GM23248 (cell line): ENCODE measurements at regions not wholly inside any gene's neighbourhood (a gene's known extent, or its start where the extent isn't known, plus 50 kb on each side); places are given as distances from the start of the nearest gene placed in this dataset.

Experiments
- DNase-seq: peaks from one replicate; pipeline ENCODE4 v3.0.0-alpha.2; 2015
- H2AFZ ChIP-seq: fragments of 200-600 bp; sonication (generic); 2 replicates; pipeline ENCODE4 v1.6.1; 2016; ENCODE audit warnings: antibody characterized with exemption
- H3F3A ChIP-seq: fragments of 200-600 bp; sonication (generic); 2 replicates; pipeline ENCODE4 v1.6.1; 2016; ENCODE audit warnings: mild to moderate bottlenecking, antibody characterized with exemption, mixed run types; ENCODE audit not compliant: insufficient read depth
- H3K27ac ChIP-seq: fragments of 200-600 bp; sonication (generic); 2 replicates; pipeline ENCODE4 v1.5.1; 2016; ENCODE audit warnings: mild to moderate bottlenecking
- H3K27me3 ChIP-seq: fragments of 200-600 bp; sonication (generic); replicated peaks from 2 replicates; pipeline ENCODE4 v1.6.1; 2016; ENCODE audit warnings: mild to moderate bottlenecking; ENCODE audit not compliant: insufficient read depth
- H3K36me3 ChIP-seq: fragments of 200-600 bp; sonication (generic); 2 replicates; pipeline ENCODE4 v1.6.1; 2016; ENCODE audit warnings: low read depth, mild to moderate bottlenecking
- H3K4me1 ChIP-seq: fragments of 200-600 bp; sonication (generic); 2 replicates; pipeline ENCODE4 v1.6.1; 2016; ENCODE audit warnings: mild to moderate bottlenecking; ENCODE audit not compliant: insufficient read depth
- H3K4me2 ChIP-seq: fragments of 200-600 bp; sonication (generic); one replicate; pipeline ENCODE4 v1.6.1; 2016; ENCODE audit warnings: mild to moderate bottlenecking; ENCODE audit not compliant: unreplicated experiment
- H3K4me3 ChIP-seq: fragments of 200-600 bp; sonication (generic); 2 replicates; pipeline ENCODE4 v1.5.1; 2016; ENCODE audit warnings: mild to moderate bottlenecking
- H3K79me2 ChIP-seq: fragments of 200-600 bp; sonication (generic); 2 replicates; pipeline ENCODE4 v1.6.1; 2016; ENCODE audit warnings: mild to moderate bottlenecking; ENCODE audit not compliant: insufficient read depth
- H3K9ac ChIP-seq: fragments of 200-600 bp; sonication (generic); 2 replicates; pipeline ENCODE4 v1.6.1; 2016; ENCODE audit warnings: mild to moderate bottlenecking
- H3K9me2 ChIP-seq: fragments of 200-600 bp; sonication (generic); 2 replicates; pipeline ENCODE4 v1.6.1; 2016; ENCODE audit warnings: mixed run types, mild to moderate bottlenecking, moderate library complexity; ENCODE audit not compliant: insufficient read depth
- H3K9me3 ChIP-seq: fragments of 200-600 bp; sonication (generic); one replicate; pipeline ENCODE4 v1.6.1; 2017; ENCODE audit warnings: low read depth
- H4K20me1 ChIP-seq: fragments of 200-600 bp; sonication (generic); 2 replicates; pipeline ENCODE4 v1.6.0; 2016; ENCODE audit not compliant: insufficient read depth
- EZH2 ChIP-seq: fragments of 200-600 bp; sonication (generic); IDR thresholded peaks from 2 replicates; pipeline ENCODE4 v1.6.1; 2018; ENCODE audit warnings: antibody characterized with exemption, mild to moderate bottlenecking; ENCODE audit not compliant: insufficient read depth, poor library complexity, severe bottlenecking
- EZH2phosphoT487 ChIP-seq: fragments of 200-600 bp; sonication (generic); IDR thresholded peaks from 2 replicates; pipeline ENCODE4 v1.6.1; 2018; ENCODE audit warnings: antibody characterized with exemption, moderate library complexity, mild to moderate bottlenecking, low read depth; ENCODE audit not compliant: insufficient read depth
- WGBS, 2 experiments: methylation state at CpG; one replicate each; pipeline ENCODE4 v1.1.6; 2015 to 2017; ENCODE audit warnings: low lambda C conversion rate in 2 of 2, low coverage in 1 of 2; ENCODE audit errors: missing lambda C conversion rate in 2 of 2; 5-methylcytosine and 5-hydroxymethylcytosine counted together
- in situ Hi-C: fragments of 300-500 bp; cut with MboI; formaldehyde crosslinking; loops from 2 replicates; pipeline ENCODE4 v1.15.0; 2020

GRCh38 chrX:69298466-69299140 lies 133.3 kb upstream of the PJA1 start:
- no peak for TF ChIP-seq EZH2phosphoT487
- no peak for TF ChIP-seq EZH2
- Histone ChIP-seq H3K4me3 (no peak overlapping the region), H3K27me3 (no peaks in the 10 kb centered on the region), H3F3A (no peaks in the 10 kb centered on the region), H2AFZ (no peak overlapping the region), H3K9ac (no peak overlapping the region), H3K79me2 (no peaks in the 10 kb centered on the region), H3K27ac (no peak overlapping the region), H3K9me3 (no peaks in the 10 kb centered on the region), H3K4me1 (no peaks in the 10 kb centered on the region), H3K9me2 (no peaks in the 10 kb centered on the region), H4K20me1 (no peaks in the 10 kb centered on the region), H3K4me2 (no peak overlapping the region), H3K36me3 (no peaks in the 10 kb centered on the region)
- WGBS, 2 experiments: 45 to 47% methylated on average over 4 to 5 of the region's 5 CpGs
- in situ Hi-C loops: no loop called here
- peak; percentile 69 for DNase-seq

DNA sequence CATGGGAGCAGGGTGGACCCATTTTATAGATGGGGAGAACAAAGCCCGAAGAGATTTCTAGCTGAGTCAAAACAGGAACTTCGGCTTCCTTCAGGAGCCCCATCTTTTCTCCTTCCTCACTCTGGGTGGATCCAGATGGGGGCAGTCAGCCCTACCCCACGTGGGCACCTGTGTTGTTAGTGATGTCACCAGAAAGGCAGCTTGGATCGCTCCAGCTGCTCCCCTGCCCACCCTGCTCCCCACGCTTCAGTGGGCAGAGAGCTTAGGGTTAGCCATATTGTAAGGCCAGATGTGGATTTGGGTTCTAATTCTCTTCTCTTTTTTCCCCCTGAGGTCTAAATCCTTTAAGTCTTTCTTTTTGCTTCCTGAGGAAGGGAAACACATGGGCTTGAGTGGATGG lies 132.3 kb upstream of the PJA1 start:
- Histone ChIP-seq H3K79me2 (no peaks in the 10 kb centered on the region), H3K36me3 (no peaks in the 10 kb centered on the region), H3K27me3 (no peaks in the 10 kb centered on the region), H3K9me2 (no peaks in the 10 kb centered on the region), H4K20me1 (no peaks in the 10 kb centered on the region), H3K4me3 (no peak overlapping the region), H3K4me2 (no peak overlapping the region), H3K27ac (no peak overlapping the region), H3F3A (no peaks in the 10 kb centered on the region), H3K9ac (no peak overlapping the region), H3K9me3 (no peaks in the 10 kb centered on the region), H3K4me1 (no peaks in the 10 kb centered on the region), H2AFZ (no peak overlapping the region)
- DNase-seq: no peak
- no peak for TF ChIP-seq EZH2phosphoT487
- no peak for TF ChIP-seq EZH2
- WGBS, 2 experiments: 44 to 50% methylated on average over 5 of the region's 5 CpGs
- in situ Hi-C loops: no loop called here

- DNase-seq: no peak
These were observed 128.7 kb upstream of the PJA1 start for GRCh38 chrX:69293776-69294601.

DNA sequence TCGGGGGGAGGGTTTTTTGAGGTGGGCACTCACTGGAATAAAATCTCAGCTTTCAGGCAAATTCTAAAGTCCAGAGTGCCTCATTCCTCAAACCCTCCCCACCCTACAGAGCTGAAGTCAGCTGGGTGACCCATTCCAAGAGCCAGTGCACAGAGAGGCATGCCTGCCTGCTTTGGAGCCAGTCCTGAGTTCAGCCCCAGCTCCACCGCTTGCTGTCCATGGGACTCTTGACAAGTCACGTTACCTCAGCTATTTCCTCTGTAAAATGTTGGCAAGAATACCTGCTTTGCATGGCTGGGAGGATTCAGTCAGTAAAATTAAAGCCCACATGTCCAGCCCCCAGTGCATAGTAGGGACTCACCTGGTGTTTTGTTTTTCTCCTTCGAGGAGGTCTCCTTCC lies 125.9 kb upstream of the PJA1 start:
- Histone ChIP-seq H3K27me3 (no peaks in the 10 kb centered on the region), H3K9me3 (no peaks in the 10 kb centered on the region), H3K9me2 (no peaks in the 10 kb centered on the region), H3K79me2 (no peaks in the 10 kb centered on the region), H3K27ac (no peak overlapping the region), H2AFZ (no peak overlapping the region), H3K4me2 (no peak overlapping the region), H3K36me3 (no peaks in the 10 kb centered on the region), H4K20me1 (no peaks in the 10 kb centered on the region), H3F3A (no peaks in the 10 kb centered on the region), H3K4me3 (no peak overlapping the region), H3K4me1 (no peaks in the 10 kb centered on the region), H3K9ac (no peak overlapping the region)
- 7 to 12% methylated on average over 4 of the region's 4 CpGs for WGBS, 2 experiments
- TF ChIP-seq EZH2phosphoT487 (no peak), EZH2 (no peak)
- peak; percentile 18 for DNase-seq
- in situ Hi-C loops: no loop called here

More at GRCh38 chrX:69293776-69294601, 128.7 kb upstream of the PJA1 start:
- Histone ChIP-seq H3K79me2 (no peaks in the 10 kb centered on the region), H3K9ac (no peak overlapping the region), H3K4me1 (no peaks in the 10 kb centered on the region), H3K9me2 (no peaks in the 10 kb centered on the region), H2AFZ (no peak overlapping the region), H3K9me3 (no peaks in the 10 kb centered on the region), H3F3A (no peaks in the 10 kb centered on the region), H3K4me2 (no peak overlapping the region), H3K36me3 (no peaks in the 10 kb centered on the region), H3K27ac (no peak overlapping the region), H3K4me3 (no peak overlapping the region), H3K27me3 (no peaks in the 10 kb centered on the region), H4K20me1 (no peaks in the 10 kb centered on the region)
- 53 to 86% methylated on average over 3 to 5 of the region's 5 CpGs for WGBS, 2 experiments
- in situ Hi-C loops: no loop called here
- TF ChIP-seq EZH2phosphoT487 (no peak), EZH2 (no peak)
